Neural crest cell (in vitro differentiated cells): ENCODE measurements at regions not wholly inside any gene's neighbourhood (a gene's known extent, or its start where the extent isn't known, plus 50 kb on each side); places are given as distances from the start of the nearest gene placed in this dataset.

ENCODE experiments used
- DNase-seq: peaks from one replicate; pipeline ENCODE4 v3.0.0; 2021; ENCODE audit warnings: low read depth, mixed read lengths, low spot score
- H3K27ac Mint-ChIP-seq: one replicate; pipeline ENCODE4 v1.8.0; 2021; ENCODE audit warnings: mild to moderate bottlenecking, mixed read lengths; ENCODE audit not compliant: unreplicated experiment
- H3K27me3 Mint-ChIP-seq: 2 replicates; pipeline ENCODE4 v1.8.0; 2021; ENCODE audit warnings: low read depth, mild to moderate bottlenecking, mixed read lengths
- H3K36me3 Mint-ChIP-seq: 2 replicates; pipeline ENCODE4 v1.8.0; 2021; ENCODE audit warnings: low read depth, mild to moderate bottlenecking, mixed read lengths
- H3K4me1 Mint-ChIP-seq: 2 replicates; pipeline ENCODE4 v1.8.0; 2021; ENCODE audit warnings: mixed read lengths
- H3K4me3 Mint-ChIP-seq: one replicate; pipeline ENCODE4 v1.8.0; 2021; ENCODE audit warnings: mild to moderate bottlenecking, mixed read lengths
- H3K9me3 Mint-ChIP-seq: 2 replicates; pipeline ENCODE4 v1.8.0; 2021; ENCODE audit warnings: mixed read lengths
- CTCF ChIP-seq: fragments of 200-600 bp; sonication (generic); conservative IDR thresholded peaks from 2 replicates; pipeline ENCODE4 v1.5.0; 2021; ENCODE audit warnings: antibody characterized with exemption, mild to moderate bottlenecking

GRCh38 chr6:148192310-148192709 is 150.3 kb upstream of the SASH1 start:
- no peak overlapping the region for H3K4me3 Mint-ChIP-seq
- peaks cover 6% of the 10 kb centered on the region for H3K4me1 Mint-ChIP-seq
- DNase-seq: no peak
- H3K27me3 Mint-ChIP-seq: no peaks in the 10 kb centered on the region
- H3K36me3 Mint-ChIP-seq: no peaks in the 10 kb centered on the region
- peaks cover 5% of the 10 kb centered on the region for H3K9me3 Mint-ChIP-seq
- TF ChIP-seq CTCF: no peak
- H3K27ac Mint-ChIP-seq: no peak overlapping the region

GRCh38 chr6:148193063-148193680 is 149.5 kb upstream of the SASH1 start:
- Mint-ChIP-seq H3K9me3 (peaks cover 5% of the 10 kb centered on the region), H3K4me1 (peaks cover 6% of the 10 kb centered on the region), H3K27me3 (no peaks in the 10 kb centered on the region), H3K4me3 (no peak overlapping the region), H3K27ac (no peak overlapping the region), H3K36me3 (no peaks in the 10 kb centered on the region)
- no peak for TF ChIP-seq CTCF
- DNase-seq: no peak

GRCh38 chr6:148195511-148195910 is 147.1 kb upstream of the SASH1 start:
- Mint-ChIP-seq H3K4me1 (peaks cover 12% of the 10 kb centered on the region), H3K27ac (no peak overlapping the region), H3K36me3 (no peaks in the 10 kb centered on the region), H3K9me3 (peaks cover 5% of the 10 kb centered on the region), H3K4me3 (no peak overlapping the region), H3K27me3 (no peaks in the 10 kb centered on the region)
- TF ChIP-seq CTCF: no peak
- no peak for DNase-seq

GRCh38 chr6:148199584-148199983 is 143.1 kb upstream of the SASH1 start:
- H3K27me3 Mint-ChIP-seq: no peaks in the 10 kb centered on the region
- DNase-seq: no peak
- H3K4me1 Mint-ChIP-seq: peaks cover 18% of the 10 kb centered on the region
- no peak overlapping the region for H3K27ac Mint-ChIP-seq
- H3K4me3 Mint-ChIP-seq: no peak overlapping the region
- no peak for TF ChIP-seq CTCF
- H3K36me3 Mint-ChIP-seq: no peaks in the 10 kb centered on the region
- peaks cover 5% of the 10 kb centered on the region for H3K9me3 Mint-ChIP-seq

- peaks cover 18% of the 10 kb centered on the region for H3K4me1 Mint-ChIP-seq
- H3K27ac Mint-ChIP-seq: no peak overlapping the region
- DNase-seq: no peak
- TF ChIP-seq CTCF: no peak
- H3K36me3 Mint-ChIP-seq: no peaks in the 10 kb centered on the region
- H3K27me3 Mint-ChIP-seq: no peaks in the 10 kb centered on the region
- no peak overlapping the region for H3K4me3 Mint-ChIP-seq
- peaks cover 5% of the 10 kb centered on the region for H3K9me3 Mint-ChIP-seq
These were observed 142.3 kb upstream of the SASH1 start for GRCh38 chr6:148200293-148200692.
